ENCODE measurements at regions not wholly inside any gene's neighbourhood (a gene's known extent, or its start where the extent isn't known, plus 50 kb on each side); places are given as distances from the start of the nearest gene placed in this dataset.

DNA sequence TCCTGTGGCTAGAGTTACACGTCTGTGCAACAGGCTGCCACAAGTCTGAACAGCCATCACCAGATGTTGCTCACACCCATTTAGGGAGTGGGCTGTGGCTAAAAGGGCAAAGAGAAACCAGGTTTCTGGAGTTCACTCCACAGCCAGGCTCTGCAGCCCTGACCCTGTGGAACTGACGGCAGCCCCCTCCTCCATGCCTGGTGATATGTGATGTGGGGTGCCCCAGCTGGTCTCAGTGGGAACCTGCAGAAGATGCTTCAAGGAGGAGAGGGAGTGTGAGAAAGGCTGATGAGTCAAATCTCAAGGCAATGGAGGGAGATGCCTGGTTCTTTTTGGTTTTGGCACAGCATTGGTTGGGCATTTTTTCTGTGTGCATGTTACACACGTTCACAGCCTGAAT is 130.6 kb downstream of the TPRA1 start:
- peaks cover 0 to 6% of the 10 kb centered on the region in 2 donors for H3K27me3 ChIP-seq
- TF ChIP-seq POLR2A (IDR thresholded peaks at IDR 0.05) (no peak), POLR2AphosphoS5 (IDR thresholded peaks at IDR 0.05) (no peak)
- TF ChIP-seq, protein P1, sequence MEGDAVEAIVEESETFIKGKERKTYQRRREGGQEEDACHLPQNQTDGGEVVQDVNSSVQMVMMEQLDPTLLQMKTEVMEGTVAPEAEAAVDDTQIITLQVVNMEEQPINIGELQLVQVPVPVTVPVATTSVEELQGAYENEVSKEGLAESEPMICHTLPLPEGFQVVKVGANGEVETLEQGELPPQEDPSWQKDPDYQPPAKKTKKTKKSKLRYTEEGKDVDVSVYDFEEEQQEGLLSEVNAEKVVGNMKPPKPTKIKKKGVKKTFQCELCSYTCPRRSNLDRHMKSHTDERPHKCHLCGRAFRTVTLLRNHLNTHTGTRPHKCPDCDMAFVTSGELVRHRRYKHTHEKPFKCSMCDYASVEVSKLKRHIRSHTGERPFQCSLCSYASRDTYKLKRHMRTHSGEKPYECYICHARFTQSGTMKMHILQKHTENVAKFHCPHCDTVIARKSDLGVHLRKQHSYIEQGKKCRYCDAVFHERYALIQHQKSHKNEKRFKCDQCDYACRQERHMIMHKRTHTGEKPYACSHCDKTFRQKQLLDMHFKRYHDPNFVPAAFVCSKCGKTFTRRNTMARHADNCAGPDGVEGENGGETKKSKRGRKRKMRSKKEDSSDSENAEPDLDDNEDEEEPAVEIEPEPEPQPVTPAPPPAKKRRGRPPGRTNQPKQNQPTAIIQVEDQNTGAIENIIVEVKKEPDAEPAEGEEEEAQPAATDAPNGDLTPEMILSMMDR (IDR thresholded peaks at IDR 0.05) = no peak
- H3K9me3 ChIP-seq = no peaks in the 10 kb centered on the region
- peaks cover 5 to 10% of the 10 kb centered on the region in 2 donors for H3K4me1 ChIP-seq
- intact Hi-C loops (cut with DNase I; ENCODE audit: low total_unique reads) = no loop called here
- H3K4me3 ChIP-seq = no peak overlapping the region
- DNase-seq (ENCODE audit: low spot score in 2 of 2) = no peak
- H3K27ac ChIP-seq = no peak overlapping the region
- no peaks in the 10 kb centered on the region for H3K36me3 ChIP-seq

- no peak overlapping the region for H3K27ac ChIP-seq
- H3K4me1 ChIP-seq = peaks cover 5 to 10% of the 10 kb centered on the region in 2 donors
Measured at GRCh38 chr3:127458696-127459604, 131.6 kb downstream of the TPRA1 start.

GRCh38 chr3:127457546-127458145 is 132.9 kb downstream of the TPRA1 start:
- peak in 1 of 2 donors; percentile 22 for DNase-seq (ENCODE audit: low spot score in 2 of 2)
- peaks cover 0 to 6% of the 10 kb centered on the region in 2 donors for H3K27me3 ChIP-seq
- H3K4me1 ChIP-seq = peaks cover 5 to 10% of the 10 kb centered on the region in 2 donors

More at GRCh38 chr3:127458696-127459604, 131.6 kb downstream of the TPRA1 start:
- intact Hi-C loops (cut with DNase I; ENCODE audit: low total_unique reads) = no loop called here
- H3K9me3 ChIP-seq = no peaks in the 10 kb centered on the region
- no peak for DNase-seq (ENCODE audit: low spot score in 2 of 2)
- no peaks in the 10 kb centered on the region for H3K36me3 ChIP-seq
- H3K27me3 ChIP-seq = peaks cover 0 to 6% of the 10 kb centered on the region in 2 donors
- TF ChIP-seq POLR2AphosphoS5 (IDR thresholded peaks at IDR 0.05) (no peak), POLR2A (IDR thresholded peaks at IDR 0.05) (no peak)
- TF ChIP-seq, protein P1 (IDR thresholded peaks at IDR 0.05) = no peak
- no peak overlapping the region for H3K4me3 ChIP-seq

DNA sequence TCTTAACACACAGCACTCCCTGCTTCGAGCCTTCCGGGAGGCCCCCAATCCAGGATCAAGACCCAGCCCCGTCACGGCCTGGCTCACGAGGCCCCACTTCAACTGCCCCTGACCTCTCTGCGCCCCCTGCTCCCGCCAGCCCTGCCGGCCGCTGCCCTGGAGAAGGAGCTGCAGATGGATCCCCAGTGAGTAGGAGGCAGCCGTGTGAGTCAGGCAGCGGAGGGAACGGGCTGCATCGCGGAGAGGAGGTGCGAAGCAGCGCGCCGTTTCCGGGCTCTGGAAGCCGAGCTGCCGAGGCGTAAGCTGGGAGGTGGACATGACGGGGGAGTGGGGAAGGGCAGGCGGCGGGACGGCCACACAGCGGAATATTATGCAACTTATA is 133.4 kb downstream of the TPRA1 start:
- TF ChIP-seq, protein P1 (IDR thresholded peaks at IDR 0.05) = no peak
- H3K27me3 ChIP-seq = peaks cover 0 to 6% of the 10 kb centered on the region in 2 donors
- peak overlapping the region in 2 of 3 donors; percentile 43 to 66 for H3K4me3 ChIP-seq
- peak; percentile 40 to 53 for DNase-seq (ENCODE audit: low spot score in 2 of 2)
- H3K36me3 ChIP-seq = no peaks in the 10 kb centered on the region
- intact Hi-C loops (cut with DNase I; ENCODE audit: low total_unique reads) = no loop called here
- no peak overlapping the region for H3K27ac ChIP-seq
- H3K9me3 ChIP-seq = no peaks in the 10 kb centered on the region
- peaks cover 5 to 10% of the 10 kb centered on the region in 2 donors for H3K4me1 ChIP-seq

More at GRCh38 chr3:127457546-127458145, 132.9 kb downstream of the TPRA1 start:
- TF ChIP-seq POLR2AphosphoS5 (IDR thresholded peaks at IDR 0.05) (no peak), POLR2A (IDR thresholded peaks at IDR 0.05) (no peak)
- TF ChIP-seq, protein P1 (IDR thresholded peaks at IDR 0.05) = no peak
- H3K36me3 ChIP-seq = no peaks in the 10 kb centered on the region
- no peaks in the 10 kb centered on the region for H3K9me3 ChIP-seq
- intact Hi-C loops (cut with DNase I; ENCODE audit: low total_unique reads) = no loop called here
- no peak overlapping the region for H3K27ac ChIP-seq
- H3K4me3 ChIP-seq = peak overlapping the region in 1 of 3 donors; percentile 66

All from breast epithelium (tissue), 4 donors.